HG02678 (cell line): ENCODE measurements at regions not wholly inside any gene's neighbourhood (a gene's known extent, or its start where the extent isn't known, plus 50 kb on each side); places are given as distances from the start of the nearest gene placed in this dataset.

ENCODE experiments used
- ATAC-seq: cut with Tn5 transposase; IDR thresholded peaks from one replicate; pipeline ENCODE4 v1.9.1; 2021; ENCODE audit warnings: mild to moderate bottlenecking, moderate library complexity; ENCODE audit not compliant: unreplicated experiment

DNA sequence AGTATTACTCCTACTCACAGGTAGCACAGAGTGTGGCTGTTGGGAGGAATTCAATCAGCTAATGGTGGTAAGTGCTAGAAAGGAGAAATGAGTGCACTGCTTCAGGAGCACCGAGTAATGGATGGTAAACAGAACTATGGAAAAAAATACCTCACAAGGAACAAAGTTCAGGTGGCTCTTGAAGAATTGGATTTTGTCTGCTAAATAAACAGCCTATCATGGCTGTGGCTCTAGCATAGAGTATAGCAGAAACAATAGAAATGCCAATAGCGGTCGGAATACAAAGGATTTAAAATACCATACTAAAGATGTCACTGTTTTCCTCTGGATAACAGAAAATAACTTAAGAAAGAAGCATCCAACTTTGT, 482.5 kb downstream of the NUP35 start:
- ATAC-seq = no peak

DNA sequence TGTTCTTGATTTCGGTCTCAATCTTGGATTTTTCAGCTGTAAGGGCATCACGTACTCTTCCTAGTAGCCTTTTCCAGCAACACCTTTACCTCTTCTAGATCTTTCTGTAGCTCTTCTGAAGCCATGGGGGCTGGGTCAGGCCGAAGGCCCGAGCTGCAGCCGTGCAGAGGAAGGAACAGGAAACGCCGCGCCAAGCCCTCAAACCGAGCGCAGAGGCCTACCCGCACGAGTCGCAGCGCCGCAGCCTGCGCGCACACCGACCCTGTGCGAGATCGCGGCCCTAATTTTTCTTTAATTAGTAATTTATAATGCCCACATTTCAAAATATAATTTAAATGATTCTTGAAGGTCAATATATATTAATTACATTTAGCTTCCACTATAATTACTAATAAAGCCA, 483.8 kb downstream of the NUP35 start:
- ATAC-seq = no peak

DNA sequence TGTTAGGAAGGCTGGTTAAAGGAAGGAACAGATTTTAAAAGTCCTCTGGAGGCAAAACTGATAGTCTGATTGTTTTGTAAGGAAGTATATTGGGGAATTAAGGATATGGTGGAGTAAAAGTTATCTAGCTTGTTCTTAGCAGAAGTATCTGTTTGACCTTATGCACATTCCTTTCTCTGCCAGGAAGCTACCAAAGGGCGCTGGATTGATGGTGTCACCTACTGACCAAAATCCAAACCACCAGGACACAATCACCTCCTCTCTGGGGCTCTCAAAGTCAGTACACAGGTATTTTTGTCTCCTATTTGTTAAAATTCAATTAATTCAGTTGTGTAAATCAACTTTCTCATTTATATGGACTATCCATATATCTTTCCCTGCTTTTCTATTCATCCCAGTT, 484.5 kb downstream of the NUP35 start:
- no peak for ATAC-seq

DNA sequence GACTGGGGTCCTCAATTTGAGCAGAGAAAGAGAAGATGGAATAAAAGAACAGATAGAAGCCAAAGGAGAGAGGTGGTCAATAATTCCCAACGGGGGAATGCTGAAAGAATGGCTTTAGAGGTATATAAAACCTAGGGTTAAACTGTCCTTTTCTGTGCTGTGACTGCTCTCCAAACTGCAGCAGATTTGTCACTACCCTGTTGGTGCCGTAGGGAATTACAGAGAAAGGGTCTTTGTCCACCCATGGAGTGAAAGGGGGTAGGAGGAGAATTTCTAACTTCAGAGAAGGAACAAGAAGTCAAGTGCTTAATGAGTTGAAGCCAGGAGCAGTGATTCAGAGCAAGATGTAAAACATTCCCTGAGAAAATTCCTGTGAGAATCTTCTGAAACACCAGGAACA, 486.5 kb downstream of the NUP35 start:
- ATAC-seq = no peak

DNA sequence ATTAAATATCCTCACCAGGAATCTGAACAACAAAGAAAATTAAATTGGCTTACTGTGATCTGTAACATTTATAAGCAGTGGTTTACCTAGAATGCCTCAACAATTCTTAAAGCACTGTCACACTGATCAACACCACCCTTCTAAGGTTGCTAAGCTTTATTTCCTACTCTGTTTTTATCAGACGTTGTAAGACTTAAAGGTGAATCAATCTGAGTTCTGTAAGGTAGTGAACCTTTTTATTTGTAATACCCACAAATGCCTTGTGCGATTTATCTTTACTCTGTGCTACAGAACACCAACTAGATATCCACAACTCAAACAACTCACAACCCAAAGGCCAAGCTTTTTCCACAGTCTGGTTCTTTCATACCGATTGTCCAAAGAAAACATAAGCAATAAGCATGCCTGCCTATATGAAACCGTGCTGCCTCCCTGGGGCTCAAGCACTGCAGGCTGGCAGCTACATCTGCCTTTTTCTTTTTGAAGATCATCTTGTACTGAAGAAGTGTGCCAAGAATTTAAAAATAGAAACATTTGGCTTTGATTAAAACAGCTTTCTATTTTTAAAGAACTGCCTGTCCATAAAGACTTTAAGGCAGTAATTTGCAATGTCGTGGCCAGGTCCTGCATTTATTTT, 490.7 kb downstream of the NUP35 start:
- no peak for ATAC-seq

DNA sequence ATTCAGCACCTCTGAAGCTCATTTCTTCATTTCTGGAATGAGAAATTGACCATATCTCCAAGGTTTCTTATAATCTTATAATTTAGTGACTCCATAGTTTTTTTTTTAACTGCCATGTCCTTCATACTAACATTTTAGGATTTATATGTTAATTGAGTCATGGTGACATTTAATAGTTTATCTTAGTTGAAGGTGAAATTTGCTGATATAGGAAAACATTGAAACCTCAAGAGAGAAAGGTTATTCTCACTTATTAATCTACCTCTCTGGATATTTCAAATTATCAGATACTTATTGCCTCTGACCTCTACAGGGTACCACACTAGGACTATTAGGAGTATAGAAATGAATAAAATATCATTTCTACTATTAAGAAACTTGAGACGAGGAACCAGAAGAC, 499.0 kb downstream of the NUP35 start:
- ATAC-seq = no peak

DNA sequence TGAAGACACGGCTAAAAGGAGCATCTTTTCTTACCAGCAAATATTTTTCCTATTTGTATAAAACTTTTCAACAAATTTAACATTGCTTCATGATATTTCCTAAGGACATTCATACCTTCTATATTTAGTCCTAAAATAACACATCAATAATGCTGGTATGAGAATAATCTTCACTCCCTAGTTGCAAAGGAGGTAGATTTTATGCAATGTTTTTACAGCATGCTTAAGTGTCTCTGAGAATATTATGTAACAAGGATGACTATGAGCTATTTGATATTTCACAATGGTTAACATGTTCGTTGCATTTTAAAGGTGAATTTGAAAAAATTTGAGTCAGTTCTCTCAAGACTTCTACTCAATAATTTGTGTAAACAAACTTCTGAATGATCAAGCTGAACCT, 506.7 kb downstream of the NUP35 start:
- no peak for ATAC-seq

DNA sequence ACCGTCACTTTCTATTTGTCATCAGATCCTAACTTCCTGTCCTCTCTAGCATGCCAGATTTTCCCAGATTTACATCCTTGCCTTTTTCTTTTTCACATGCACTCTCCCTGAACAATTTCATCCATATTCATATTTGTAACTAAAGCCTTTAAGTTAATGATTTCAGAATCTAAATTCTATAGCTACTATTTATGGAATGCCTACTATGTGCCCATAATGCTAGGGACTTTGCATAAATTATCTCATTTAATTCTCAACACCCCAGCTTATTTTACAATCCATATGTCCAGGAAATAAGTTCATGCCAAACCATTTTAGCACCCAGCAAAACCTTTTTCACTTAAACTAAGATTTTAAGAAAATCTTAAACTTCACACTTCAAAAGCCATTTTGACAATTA, 531.9 kb downstream of the NUP35 start:
- no peak for ATAC-seq

DNA sequence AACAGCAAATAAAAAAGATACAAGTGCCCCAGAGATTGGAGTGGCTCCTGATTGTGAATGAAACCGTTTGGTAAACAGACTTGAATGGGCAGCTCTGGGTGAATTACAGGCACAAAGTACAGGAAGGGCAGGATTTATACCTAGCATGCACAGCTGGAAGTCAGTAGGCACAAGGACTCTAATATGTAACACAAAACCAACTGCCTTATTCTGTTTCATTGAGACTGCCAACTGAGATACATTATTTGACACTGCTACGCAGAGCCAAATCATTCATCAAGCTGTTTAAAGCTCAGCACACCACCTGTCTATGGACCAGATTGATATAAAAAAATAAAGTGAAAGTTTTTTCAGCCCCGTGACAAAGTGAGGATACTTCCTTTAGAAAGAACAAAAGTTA, 541.2 kb downstream of the NUP35 start:
- no peak for ATAC-seq

DNA sequence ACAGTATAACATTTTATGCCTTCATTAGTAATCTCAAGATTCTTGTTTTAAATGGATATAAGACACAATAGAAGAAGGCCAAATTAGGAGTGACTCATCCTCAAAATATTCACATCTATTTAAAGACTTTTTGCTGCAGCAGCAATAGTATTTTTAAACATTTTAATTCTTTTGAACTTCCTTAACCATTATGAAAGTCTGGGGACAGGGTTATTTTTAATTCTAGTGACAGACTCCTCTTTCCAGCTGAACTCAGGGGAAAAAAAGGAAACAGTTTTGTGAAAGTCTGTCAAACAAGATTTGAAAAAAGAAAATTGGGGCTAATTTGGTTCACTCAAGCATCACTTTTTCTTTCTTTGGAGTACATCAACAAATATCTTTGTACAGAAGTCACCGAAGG, 541.8 kb downstream of the NUP35 start:
- ATAC-seq = no peak

DNA sequence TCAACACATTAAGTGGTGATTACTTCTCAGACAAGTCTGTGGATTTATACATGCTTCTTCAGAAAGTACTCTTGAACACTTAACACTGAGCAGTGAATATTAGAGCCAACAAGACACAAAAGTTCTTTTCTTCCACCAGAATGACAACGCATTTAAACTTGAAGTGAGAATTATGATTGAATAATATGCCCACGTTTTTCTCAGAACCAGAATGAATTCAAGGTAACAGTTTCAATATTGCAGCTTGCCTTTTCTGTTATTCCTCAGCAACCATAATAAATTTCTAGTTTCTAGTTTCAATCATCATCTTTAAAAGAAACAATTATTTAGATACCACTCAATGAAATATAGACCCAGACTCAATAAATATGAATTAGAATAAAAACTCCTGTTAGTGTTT, 547.0 kb downstream of the NUP35 start:
- no peak for ATAC-seq

DNA sequence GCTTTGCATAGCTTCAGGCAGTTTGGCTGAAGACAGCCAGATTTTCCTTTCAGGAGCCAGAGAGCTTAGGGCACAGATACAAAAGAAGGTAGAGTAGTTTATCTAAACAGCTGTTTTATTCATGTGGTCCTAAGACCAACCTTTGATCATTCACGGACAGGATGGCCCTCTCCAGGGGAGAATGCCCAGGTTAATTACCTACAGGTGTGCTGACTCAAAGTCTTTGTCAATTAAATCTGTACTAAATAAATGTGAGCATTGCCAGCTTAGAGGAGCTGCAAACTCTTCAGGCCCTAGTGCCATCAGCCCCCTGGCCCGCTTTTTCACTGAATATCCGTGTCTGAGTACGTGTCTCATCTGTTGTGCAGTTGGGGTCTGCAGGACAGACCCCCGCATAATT, 554.7 kb downstream of the NUP35 start:
- no peak for ATAC-seq

DNA sequence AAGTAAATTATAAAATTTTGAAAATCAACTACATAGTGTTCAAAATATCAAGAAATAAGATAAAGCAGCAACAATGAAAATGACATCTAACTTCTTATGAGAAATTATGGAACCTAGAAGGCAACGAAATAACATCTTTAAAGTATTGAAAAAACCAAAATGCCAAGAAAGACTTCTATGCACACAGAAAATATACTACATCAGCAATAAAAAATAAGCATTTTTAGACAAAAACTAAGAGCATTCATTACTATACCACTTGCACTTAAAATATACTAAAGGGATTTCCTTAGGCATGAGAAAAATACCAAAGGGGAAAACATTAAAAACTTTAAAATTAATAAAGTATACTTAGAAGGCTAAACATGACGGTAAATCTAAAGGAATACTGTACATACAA, 556.3 kb downstream of the NUP35 start:
- ATAC-seq = no peak

DNA sequence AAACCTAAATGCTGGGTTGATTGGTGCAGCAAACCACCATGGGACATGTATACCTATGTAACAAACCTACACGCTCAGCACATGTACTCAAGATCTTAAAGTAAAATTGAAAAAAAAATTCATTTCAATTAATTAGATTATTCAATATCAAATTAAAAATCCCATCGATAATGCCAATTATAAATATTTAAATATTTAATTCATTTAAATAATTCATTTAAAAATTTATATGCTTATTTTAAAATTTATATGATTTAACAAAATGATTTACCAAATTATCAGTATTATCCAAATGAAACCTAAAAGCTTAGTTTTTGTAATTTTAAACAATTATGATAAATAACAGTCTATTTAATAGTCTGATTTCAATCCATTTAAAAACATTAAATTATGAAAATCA, 560.4 kb downstream of the NUP35 start:
- ATAC-seq = no peak

DNA sequence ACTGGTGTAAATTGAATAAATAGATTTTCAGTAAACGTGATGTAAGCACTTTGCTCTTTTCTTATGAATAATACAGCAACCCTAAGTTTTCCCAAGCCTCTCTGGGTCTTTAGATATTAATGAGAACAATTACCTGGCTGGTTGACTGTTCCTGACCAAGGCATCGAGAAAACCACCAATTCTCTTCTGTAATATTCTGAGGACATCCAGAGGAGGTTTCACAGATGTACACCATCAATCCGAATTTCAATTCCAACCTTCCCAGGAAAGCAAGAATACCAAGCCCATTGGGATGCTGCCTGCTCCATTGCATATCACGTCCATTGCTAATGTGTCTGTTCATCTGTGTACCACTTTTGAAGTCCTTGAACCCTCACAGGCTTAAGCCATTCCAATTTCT, 571.8 kb downstream of the NUP35 start:
- no peak for ATAC-seq

DNA sequence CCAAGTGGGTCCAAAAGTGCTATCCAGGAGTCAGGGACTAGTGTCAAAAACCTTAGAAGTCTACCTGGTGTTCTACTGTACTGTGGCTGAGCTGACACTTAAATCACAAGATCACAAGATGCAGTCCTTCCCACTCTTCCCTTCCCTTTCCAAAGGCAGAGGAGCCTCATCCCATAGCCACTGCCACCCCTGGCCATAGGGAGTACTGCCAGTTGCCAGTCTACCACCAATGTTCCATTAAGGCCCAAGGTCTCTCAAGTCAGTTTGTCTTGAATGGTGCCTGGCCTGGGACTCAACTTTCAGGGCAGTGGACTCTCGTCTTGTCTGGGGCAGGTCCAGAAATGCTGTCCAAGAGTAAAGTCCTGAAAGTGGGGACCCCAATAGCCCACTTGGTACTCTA, 585.6 kb downstream of the NUP35 start:
- no peak for ATAC-seq

DNA sequence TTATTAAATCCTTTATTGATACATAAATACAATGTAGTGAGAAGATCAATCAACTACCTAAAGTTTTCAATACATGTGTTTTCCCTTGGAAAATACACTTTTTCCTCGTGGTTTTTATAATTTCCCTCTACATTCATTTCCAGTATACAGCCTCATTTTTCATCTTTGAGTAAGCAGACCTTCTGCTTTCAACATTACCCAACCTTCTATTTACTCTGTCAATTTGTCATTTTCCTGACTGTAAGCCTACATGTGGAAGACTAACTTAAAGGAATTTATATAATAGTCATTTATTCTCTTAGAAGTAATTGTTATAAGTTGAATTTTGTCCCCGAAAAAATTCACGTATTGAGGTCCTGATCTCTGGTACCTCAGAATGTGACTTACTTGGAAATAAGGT, 594.0 kb downstream of the NUP35 start:
- ATAC-seq = no peak

DNA sequence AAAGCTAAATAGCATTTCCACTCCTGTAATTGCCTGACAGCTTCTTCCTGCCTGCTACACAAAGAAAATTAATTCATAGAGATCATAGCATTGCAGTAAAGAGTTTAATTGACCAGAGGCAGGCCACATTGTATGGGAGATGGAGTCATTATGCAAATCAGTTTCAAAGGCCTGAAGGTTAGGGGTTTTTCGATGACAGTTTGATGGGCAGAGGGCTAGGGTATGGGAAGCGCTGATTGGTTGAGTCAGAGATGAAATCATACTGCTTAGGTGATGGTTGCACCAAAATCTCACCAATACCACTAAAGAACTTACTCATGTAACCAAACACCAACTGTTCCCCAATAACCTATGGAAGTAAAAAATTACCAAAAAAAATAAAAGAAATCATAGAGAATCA, 599.0 kb downstream of the NUP35 start:
- ATAC-seq = no peak

DNA sequence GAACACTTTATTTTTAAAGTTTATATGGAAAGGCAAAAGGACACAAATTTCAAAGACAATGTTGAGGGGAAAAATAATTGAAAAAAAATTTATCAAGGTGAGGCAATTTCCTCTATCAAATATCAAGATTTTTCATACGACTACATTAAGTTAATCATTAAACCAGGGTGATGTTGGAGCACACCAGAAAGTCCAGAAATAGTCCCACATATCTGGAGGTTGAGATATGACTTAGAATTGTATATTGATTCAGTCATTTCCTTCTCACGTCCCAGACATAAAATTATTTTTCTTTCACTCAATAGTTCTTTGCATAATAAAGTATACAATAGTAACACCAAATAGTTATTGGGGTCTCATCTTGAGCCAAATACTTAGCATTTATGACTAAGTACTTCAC, 605.1 kb downstream of the NUP35 start:
- no peak for ATAC-seq

DNA sequence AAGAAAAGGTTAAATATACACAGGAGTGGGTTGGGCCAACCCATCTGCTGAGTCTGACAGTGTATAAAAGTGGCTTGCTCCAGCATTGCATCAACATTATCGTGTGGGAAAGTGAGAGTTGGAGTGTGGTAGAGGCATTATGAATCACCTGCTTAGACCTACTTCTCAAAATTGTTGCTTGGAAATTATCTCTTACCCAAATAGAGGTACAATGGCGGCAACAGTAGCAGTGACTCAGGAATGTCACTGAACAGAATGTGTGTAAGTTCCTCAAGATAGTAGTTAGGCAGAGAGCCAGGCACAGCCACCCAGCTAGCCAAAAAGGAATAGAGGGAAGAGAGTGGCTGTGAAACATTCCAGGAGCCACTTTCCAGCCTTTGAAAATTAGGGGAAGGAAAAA, 616.0 kb downstream of the NUP35 start:
- ATAC-seq = no peak

DNA sequence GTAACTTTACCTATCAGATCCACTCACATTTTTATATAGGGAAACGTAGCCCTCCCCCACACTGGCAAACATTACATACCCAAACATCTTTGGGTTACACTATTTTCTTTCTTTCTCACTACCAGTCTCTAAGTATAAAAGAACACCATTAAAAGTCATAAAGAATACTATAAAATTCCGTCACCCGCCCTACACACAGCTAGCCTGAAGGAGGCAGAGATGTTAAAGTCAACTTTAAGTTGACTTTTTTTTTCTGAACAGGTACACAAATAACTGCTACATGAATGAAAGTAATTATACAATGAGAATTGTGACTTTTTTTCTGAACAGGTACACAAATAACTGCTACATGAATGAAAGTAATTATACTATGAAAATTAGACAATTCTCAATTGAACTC, 628.3 kb downstream of the NUP35 start:
- no peak for ATAC-seq

DNA sequence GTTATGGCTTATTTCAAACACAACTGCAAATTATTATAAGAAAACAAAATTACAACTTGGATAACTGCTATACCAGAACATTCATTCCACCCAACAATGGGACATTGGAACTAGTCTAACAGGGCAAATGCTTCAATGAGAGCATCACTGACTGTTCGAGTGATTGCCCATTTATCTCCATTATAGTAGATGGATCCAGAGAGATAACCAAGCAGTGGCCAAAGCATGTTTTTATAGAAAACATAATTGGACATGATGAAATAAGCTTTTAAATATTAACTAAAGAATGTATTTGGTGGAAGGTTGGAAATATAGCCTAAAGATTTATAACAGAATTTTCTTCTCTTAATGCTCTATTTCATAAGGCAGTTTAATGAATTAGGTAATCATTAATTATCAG, 634.8 kb downstream of the NUP35 start:
- no peak for ATAC-seq

DNA sequence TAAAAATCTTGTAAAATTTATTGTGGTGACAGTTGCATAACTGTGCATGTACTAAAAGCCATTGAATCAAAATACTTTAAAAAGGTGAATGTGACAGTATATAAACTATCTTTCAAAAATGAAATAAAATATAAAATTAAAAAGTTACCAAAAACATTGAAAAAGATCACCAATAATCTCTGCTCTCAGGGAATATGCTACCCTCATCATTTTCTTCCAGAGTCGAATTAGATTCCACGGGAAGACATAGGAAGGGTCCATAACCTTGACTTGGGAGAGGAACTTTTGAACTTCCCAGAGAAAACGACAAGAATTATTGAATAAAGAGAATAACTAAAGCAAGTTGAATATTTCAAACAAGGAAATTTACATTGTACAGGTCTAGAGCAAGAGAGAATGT, 649.5 kb downstream of the NUP35 start:
- ATAC-seq = no peak

DNA sequence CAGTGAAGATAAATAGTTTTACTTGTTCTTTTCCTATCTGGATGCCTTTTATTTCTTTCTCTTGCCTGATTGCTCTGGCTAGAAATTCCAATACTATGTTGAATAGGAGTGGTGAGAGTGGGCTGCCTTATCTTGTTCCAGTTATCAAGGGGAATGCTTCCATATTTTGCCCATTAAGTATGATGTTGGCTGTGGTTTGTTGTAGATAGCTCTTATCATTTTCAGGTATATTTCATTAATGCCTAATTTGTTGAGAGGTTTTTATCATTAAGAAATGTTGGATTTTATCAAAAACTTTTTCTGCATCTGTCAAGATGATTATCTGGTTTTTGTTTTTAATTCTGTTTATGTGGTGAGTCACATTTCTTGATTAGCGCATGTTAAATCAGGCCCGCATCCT, 655.8 kb downstream of the NUP35 start:
- no peak for ATAC-seq
